SU-DHL-6 (cell line): ENCODE measurements at regions not wholly inside any gene's neighbourhood (a gene's known extent, or its start where the extent isn't known, plus 50 kb on each side); places are given as distances from the start of the nearest gene placed in this dataset.

Experiments
- H2AFZ ChIP-seq: fragments of 200-600 bp; sonication (generic); 2 replicates; pipeline ENCODE4 v1.6.1; 2014; ENCODE audit warnings: low read depth, mild to moderate bottlenecking, moderate library complexity, mixed read lengths, antibody characterized with exemption, low read length; ENCODE audit not compliant: severe bottlenecking
- H3F3A ChIP-seq: fragments of 200-600 bp; shearing (Covaris generic); 2 replicates; pipeline ENCODE4 v1.6.0; 2016; ENCODE audit warnings: antibody characterized with exemption, mild to moderate bottlenecking; ENCODE audit not compliant: insufficient read depth
- H3K27ac ChIP-seq: fragments of 200-600 bp; sonication (generic); 2 replicates; pipeline ENCODE4 v1.5.1; 2016; ENCODE audit warnings: low read depth, mild to moderate bottlenecking, low read length, moderate library complexity, mixed read lengths
- H3K27me3 ChIP-seq: fragments of 200-600 bp; sonication (generic), shearing (Covaris generic); 2 replicates; pipeline ENCODE4 v1.6.0; 2014; ENCODE audit warnings: mild to moderate bottlenecking, low read length
- H3K36me3 ChIP-seq: fragments of 200-600 bp; sonication (generic); 2 replicates; pipeline ENCODE4 v1.6.1; 2014; ENCODE audit warnings: mild to moderate bottlenecking, low read length, mixed read lengths
- H3K4me2 ChIP-seq: fragments of 300-600, 200-600 bp; shearing (Covaris generic), sonication (generic); 2 replicates; pipeline ENCODE4 v1.6.0; 2014; ENCODE audit warnings: low read length, low read depth, mild to moderate bottlenecking; ENCODE audit not compliant: poor library complexity, severe bottlenecking
- H3K4me3 ChIP-seq: fragments of 200-600 bp; sonication (generic); 2 replicates; pipeline ENCODE4 v1.5.1; 2014; ENCODE audit warnings: antibody characterized with exemption, low read length, mild to moderate bottlenecking, mixed read lengths; ENCODE audit not compliant: insufficient read depth, poor library complexity, severe bottlenecking
- H3K79me2 ChIP-seq: fragments of 200-600 bp; sonication (generic); 2 replicates; pipeline ENCODE4 v1.6.1; 2014; ENCODE audit warnings: mild to moderate bottlenecking, low read length, moderate library complexity; ENCODE audit not compliant: insufficient read depth
- H3K9ac ChIP-seq: fragments of 200-600 bp; sonication (generic); 2 replicates; pipeline ENCODE4 v1.7.0; 2014; ENCODE audit warnings: mild to moderate bottlenecking, low read length
- H3K9me2 ChIP-seq: fragments of 200-600 bp; sonication (generic); replicated peaks from 2 replicates; pipeline ENCODE4 v1.6.1; 2014; ENCODE audit warnings: low read length; ENCODE audit not compliant: insufficient read depth
- H3K9me3 ChIP-seq: fragments of 200-600 bp; sonication (generic); 2 replicates; pipeline ENCODE4 v1.6.1; 2014; ENCODE audit warnings: low read length, mixed read lengths; ENCODE audit not compliant: insufficient read depth
- H4K20me1 ChIP-seq: fragments of 200-600 bp; sonication (generic); 2 replicates; pipeline ENCODE4 v1.6.1; 2014; ENCODE audit warnings: low read depth, mild to moderate bottlenecking, antibody characterized with exemption, low read length, moderate library complexity, mixed read lengths
- EZH2phosphoT487 ChIP-seq: fragments of 200-600 bp; sonication (generic), shearing (Covaris generic); conservative IDR thresholded peaks from 2 replicates; pipeline ENCODE4 v1.6.1; 2018; ENCODE audit warnings: mild to moderate bottlenecking, antibody characterized with exemption, low read length, moderate library complexity, mixed read lengths
- TF ChIP-seq, protein P1 (sequence below): fragments of 200-600 bp; sonication (generic); IDR thresholded peaks from one replicate; pipeline ENCODE4 v1.5.1; 2017; ENCODE audit warnings: antibody characterized with exemption, mild to moderate bottlenecking, low read length, moderate library complexity; ENCODE audit not compliant: insufficient read depth, poor library complexity, severe bottlenecking

DNA sequence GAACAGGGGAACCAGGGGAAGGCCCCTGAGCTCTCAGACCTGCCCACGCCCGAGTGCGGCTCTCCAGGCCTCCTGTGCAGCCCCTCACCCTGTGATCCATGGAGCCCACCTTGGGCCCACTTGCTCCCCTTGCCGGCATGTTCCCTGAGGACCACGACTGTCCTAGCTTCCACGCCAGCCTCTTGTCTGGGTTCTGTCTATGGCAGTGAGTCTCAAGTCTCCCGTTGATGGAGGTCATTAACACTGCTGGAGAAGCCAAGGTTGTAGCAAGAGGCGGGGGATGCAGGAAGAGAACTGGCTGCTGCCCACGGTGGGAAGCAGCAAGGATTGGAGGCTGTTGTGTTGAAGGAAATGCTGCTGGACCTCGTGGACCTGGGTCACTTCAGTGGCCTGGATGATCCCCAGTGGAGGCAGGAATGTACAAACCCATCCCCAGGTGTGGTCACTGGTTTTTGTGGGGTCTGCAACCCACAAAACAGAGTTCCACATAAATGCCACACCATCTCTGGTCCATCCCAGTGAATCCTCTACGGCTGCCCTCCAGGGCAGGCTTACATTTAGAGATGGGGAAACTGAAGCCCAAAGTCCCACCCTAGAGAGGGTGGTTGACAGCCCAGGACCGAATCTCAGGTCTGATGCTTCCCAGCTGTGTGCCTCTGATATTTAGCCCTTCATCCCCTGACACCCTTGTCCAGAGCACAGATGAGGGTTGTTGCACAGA, 150.3 kb downstream of the NDUFA10 start:
- Histone ChIP-seq H3K9me2 (no peaks in the 10 kb centered on the region), H3K4me3 (no peak overlapping the region), H3K27me3 (no peaks in the 10 kb centered on the region), H3K36me3 (no peaks in the 10 kb centered on the region), H3K4me2 (no peak overlapping the region), H3K9ac (no peak overlapping the region), H3K27ac (no peak overlapping the region), H2AFZ (no peak overlapping the region), H4K20me1 (no peaks in the 10 kb centered on the region), H3K79me2 (no peaks in the 10 kb centered on the region), H3F3A (no peaks in the 10 kb centered on the region), H3K9me3 (no peaks in the 10 kb centered on the region)
- TF ChIP-seq, protein P1, sequence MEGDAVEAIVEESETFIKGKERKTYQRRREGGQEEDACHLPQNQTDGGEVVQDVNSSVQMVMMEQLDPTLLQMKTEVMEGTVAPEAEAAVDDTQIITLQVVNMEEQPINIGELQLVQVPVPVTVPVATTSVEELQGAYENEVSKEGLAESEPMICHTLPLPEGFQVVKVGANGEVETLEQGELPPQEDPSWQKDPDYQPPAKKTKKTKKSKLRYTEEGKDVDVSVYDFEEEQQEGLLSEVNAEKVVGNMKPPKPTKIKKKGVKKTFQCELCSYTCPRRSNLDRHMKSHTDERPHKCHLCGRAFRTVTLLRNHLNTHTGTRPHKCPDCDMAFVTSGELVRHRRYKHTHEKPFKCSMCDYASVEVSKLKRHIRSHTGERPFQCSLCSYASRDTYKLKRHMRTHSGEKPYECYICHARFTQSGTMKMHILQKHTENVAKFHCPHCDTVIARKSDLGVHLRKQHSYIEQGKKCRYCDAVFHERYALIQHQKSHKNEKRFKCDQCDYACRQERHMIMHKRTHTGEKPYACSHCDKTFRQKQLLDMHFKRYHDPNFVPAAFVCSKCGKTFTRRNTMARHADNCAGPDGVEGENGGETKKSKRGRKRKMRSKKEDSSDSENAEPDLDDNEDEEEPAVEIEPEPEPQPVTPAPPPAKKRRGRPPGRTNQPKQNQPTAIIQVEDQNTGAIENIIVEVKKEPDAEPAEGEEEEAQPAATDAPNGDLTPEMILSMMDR, result no peak
- no peak for TF ChIP-seq EZH2phosphoT487

DNA sequence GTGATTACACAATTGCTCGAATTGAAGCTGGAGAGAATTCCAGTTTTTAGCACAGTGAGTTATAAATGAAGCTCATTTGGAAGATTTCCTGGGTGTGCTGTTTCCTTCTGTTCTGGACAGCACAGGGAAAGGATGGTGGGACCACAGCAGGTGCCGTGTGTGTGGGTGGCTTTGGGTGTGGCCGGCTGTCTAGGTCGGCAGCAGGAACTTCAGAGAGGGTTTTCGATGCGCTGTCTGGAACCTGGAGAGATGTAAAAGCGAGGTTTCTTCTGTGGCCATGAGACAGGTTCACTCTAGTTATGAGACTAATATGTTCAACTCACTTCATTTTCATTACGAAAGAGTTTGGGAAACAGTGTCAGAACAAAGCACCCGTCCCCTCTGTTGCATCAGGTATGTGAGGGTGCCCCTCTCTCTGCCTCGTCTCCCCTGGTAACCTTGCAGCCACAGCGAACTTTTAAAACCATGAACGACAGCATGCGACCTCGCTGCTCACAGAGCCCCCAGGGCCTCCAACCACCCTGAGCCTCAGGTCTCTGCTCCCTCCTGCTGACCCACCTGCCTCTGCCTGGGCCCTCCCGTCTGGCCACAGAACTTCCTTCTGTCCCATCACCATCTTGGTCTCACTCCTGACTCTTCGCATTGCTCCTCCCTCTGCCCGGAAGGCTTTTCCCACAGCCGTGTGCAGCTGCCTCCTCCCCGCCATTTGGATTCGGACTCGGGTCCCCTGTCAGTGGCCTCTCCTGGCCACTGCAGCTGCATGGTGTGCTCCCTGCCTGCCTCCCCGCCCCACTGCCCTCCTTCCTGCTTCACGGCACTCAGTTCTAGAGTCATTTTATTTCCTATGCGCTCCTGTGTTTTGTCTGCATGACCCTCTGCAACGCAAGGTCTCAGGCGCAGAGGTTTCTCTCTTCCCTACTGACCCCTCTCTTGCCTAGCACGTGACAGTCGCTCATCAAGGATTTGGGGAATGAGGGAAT, 151.2 kb downstream of the NDUFA10 start:
- Histone ChIP-seq H3F3A (no peaks in the 10 kb centered on the region), H4K20me1 (no peaks in the 10 kb centered on the region), H2AFZ (no peak overlapping the region), H3K9ac (no peak overlapping the region), H3K36me3 (no peaks in the 10 kb centered on the region), H3K4me2 (no peak overlapping the region), H3K79me2 (no peaks in the 10 kb centered on the region), H3K27ac (no peak overlapping the region), H3K9me3 (no peaks in the 10 kb centered on the region), H3K9me2 (no peaks in the 10 kb centered on the region), H3K4me3 (no peak overlapping the region), H3K27me3 (no peaks in the 10 kb centered on the region)
- TF ChIP-seq, protein P1, result no peak
- TF ChIP-seq EZH2phosphoT487, result no peak

DNA sequence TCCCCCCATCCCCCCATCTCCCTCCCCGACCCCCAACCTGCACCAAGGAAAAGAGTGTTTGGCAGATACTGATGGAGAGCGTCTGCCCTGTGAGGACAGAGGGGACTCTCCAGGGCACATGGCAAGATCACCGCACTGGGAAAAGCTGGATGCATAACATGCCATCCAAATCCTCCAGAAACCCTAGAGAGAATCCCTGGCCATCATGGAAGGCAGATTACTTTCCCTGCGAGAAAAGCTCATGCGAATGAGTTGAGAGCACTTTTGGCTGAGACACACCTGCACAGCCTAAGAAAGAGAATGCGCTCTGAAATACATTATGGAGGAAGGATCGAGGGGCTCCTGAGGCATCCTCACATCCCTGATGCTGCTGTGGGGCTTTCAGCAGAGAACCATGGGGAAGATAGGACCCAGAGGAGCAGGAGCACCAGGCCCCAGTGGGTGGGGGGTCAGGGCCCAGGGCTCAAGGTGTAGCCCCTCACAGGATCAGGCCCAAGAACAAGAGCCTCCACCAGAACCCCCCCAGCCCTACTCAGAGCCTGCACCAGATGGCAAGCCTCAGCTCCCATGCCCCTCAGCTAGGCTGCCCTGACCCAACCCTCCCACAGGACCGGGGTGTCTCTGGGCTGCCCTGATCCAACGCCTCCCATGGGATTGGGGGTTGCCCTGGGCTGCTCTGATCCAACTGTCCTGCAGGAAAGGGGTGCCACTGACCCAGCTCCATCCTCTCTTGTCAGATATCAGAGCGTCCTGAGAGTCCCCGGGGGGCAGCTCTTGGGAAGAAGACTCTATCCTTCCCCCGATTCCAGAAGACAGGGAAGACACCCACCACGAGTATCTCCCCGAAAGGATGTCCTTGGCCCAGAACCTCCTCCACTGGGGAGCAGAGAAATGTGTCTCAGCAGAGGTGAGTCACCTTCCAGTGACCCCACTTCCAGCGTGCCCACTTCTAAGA, 153.4 kb downstream of the NDUFA10 start:
- Histone ChIP-seq H3K79me2 (no peaks in the 10 kb centered on the region), H3K9me2 (no peaks in the 10 kb centered on the region), H3K9me3 (peaks cover 21% of the 10 kb centered on the region; the same call in 1 of the 2 replicates), H3K4me3 (no peak overlapping the region), H3K36me3 (no peaks in the 10 kb centered on the region), H2AFZ (no peak overlapping the region), H3F3A (no peaks in the 10 kb centered on the region), H3K27me3 (no peaks in the 10 kb centered on the region), H3K9ac (no peak overlapping the region), H3K27ac (no peak overlapping the region), H3K4me2 (no peak overlapping the region), H4K20me1 (no peaks in the 10 kb centered on the region)
- TF ChIP-seq, protein P1, result no peak
- TF ChIP-seq EZH2phosphoT487, result no peak
